ENCODE measurements at regions not wholly inside any gene's neighbourhood (a gene's known extent, or its start where the extent isn't known, plus 50 kb on each side); places are given as distances from the start of the nearest gene placed in this dataset.
"Not testable (repeated sequence)": the region's sequence is repeated elsewhere in the genome, so short reads cannot be mapped to it uniquely, and the experiment has no call there.

GRCh38 chrY:26254262-26254661, 632.3 kb downstream of the CDY1 start:
- TF ChIP-seq CTCF, POLR2A (IDR thresholded peaks at IDR 0.05): not testable (repeated sequence)

Data from sigmoid colon (tissue), 3 donors.